ENCODE measurements at regions not wholly inside any gene's neighbourhood (a gene's known extent, or its start where the extent isn't known, plus 50 kb on each side); places are given as distances from the start of the nearest gene placed in this dataset.

- peak in 1 of 2 donors; percentile 1 for TF ChIP-seq CTCF (IDR thresholded peaks at IDR 0.05; ENCODE audit: extremely low read depth in 1 of 2, insufficient read depth in 1 of 2, low read depth in 1 of 2, low read length in 2 of 2)
- no peak for TF ChIP-seq EZH2 (IDR thresholded peaks at IDR 0.05; ENCODE audit: borderline replicate concordance, low read depth, low read length, severe bottlenecking)
These were observed 105.6 kb downstream of the ELOVL4 start for GRCh38 chr6:79841577-79842375.

All from endothelial cell of umbilical vein (primary cell).